ENCODE measurements at regions not wholly inside any gene's neighbourhood (a gene's known extent, or its start where the extent isn't known, plus 50 kb on each side); places are given as distances from the start of the nearest gene placed in this dataset.

DNA sequence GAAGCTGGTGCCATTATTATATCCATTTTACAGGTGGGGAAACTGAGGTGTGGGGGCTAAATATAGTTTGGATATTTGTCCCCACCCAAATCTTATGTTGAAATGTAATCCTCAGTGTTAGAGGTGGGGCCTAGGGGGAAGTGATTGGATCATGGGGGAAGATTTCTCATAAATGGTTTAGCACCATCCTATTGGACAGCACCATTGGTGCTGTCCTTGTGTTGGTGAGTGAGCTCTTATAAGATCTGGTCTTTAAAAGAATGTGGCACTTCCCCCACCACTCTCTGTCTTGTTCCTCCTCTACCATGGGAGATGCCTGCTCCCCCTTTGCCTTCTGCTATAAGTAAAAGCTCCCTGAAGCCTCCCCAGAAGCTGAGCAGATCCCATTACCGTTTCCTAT lies 119.8 kb upstream of the SEC14L1 start:
- TF ChIP-seq, protein P1, sequence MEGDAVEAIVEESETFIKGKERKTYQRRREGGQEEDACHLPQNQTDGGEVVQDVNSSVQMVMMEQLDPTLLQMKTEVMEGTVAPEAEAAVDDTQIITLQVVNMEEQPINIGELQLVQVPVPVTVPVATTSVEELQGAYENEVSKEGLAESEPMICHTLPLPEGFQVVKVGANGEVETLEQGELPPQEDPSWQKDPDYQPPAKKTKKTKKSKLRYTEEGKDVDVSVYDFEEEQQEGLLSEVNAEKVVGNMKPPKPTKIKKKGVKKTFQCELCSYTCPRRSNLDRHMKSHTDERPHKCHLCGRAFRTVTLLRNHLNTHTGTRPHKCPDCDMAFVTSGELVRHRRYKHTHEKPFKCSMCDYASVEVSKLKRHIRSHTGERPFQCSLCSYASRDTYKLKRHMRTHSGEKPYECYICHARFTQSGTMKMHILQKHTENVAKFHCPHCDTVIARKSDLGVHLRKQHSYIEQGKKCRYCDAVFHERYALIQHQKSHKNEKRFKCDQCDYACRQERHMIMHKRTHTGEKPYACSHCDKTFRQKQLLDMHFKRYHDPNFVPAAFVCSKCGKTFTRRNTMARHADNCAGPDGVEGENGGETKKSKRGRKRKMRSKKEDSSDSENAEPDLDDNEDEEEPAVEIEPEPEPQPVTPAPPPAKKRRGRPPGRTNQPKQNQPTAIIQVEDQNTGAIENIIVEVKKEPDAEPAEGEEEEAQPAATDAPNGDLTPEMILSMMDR (IDR thresholded peaks at IDR 0.05; ENCODE audit: insufficient read depth, low read length), result no peak
- TF ChIP-seq SPI1 (IDR thresholded peaks at IDR 0.05; ENCODE audit: borderline replicate concordance, low read depth) (no peak), POLR2AphosphoS5 (IDR thresholded peaks at IDR 0.05; ENCODE audit: low read depth) (no peak)
- TF ChIP-seq, protein P2, sequence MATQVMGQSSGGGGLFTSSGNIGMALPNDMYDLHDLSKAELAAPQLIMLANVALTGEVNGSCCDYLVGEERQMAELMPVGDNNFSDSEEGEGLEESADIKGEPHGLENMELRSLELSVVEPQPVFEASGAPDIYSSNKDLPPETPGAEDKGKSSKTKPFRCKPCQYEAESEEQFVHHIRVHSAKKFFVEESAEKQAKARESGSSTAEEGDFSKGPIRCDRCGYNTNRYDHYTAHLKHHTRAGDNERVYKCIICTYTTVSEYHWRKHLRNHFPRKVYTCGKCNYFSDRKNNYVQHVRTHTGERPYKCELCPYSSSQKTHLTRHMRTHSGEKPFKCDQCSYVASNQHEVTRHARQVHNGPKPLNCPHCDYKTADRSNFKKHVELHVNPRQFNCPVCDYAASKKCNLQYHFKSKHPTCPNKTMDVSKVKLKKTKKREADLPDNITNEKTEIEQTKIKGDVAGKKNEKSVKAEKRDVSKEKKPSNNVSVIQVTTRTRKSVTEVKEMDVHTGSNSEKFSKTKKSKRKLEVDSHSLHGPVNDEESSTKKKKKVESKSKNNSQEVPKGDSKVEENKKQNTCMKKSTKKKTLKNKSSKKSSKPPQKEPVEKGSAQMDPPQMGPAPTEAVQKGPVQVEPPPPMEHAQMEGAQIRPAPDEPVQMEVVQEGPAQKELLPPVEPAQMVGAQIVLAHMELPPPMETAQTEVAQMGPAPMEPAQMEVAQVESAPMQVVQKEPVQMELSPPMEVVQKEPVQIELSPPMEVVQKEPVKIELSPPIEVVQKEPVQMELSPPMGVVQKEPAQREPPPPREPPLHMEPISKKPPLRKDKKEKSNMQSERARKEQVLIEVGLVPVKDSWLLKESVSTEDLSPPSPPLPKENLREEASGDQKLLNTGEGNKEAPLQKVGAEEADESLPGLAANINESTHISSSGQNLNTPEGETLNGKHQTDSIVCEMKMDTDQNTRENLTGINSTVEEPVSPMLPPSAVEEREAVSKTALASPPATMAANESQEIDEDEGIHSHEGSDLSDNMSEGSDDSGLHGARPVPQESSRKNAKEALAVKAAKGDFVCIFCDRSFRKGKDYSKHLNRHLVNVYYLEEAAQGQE (IDR thresholded peaks at IDR 0.05; ENCODE audit: insufficient replicate concordance, low read depth), result peak; percentile 79

Measured in HL-60 (cell line).